Astrocyte (in vitro differentiated cells and primary cell): ENCODE measurements at regions not wholly inside any gene's neighbourhood (a gene's known extent, or its start where the extent isn't known, plus 50 kb on each side); places are given as distances from the start of the nearest gene placed in this dataset.

Experiments
- DNase-seq: peaks from one replicate; pipeline ENCODE4 v3.0.0-alpha.2; 2010; ENCODE audit warnings: low read depth
- FAIRE-seq: peaks from 2 replicates; lab custom pipeline; 2011; peaks lifted over from hg19 to GRCh38; lab: Jason Lieb, UNC
- H2AFZ ChIP-seq: 2 replicates; pipeline ENCODE4 v1.6.0; 2012; ENCODE audit warnings: low read depth, low read length, inconsistent platforms
- H3K27ac ChIP-seq: 2 replicates; pipeline ENCODE4 v1.5.1; 2011; ENCODE audit warnings: low read depth, low read length, inconsistent platforms
- H3K27me3 ChIP-seq: 2 replicates; pipeline ENCODE4 v1.6.0; 2011; ENCODE audit warnings: low read length, inconsistent platforms; ENCODE audit not compliant: insufficient read depth
- H3K36me3 ChIP-seq: 2 replicates; pipeline ENCODE4 v1.5.1; 2011; ENCODE audit warnings: low read length, inconsistent platforms; ENCODE audit not compliant: insufficient read depth
- H3K4me1 ChIP-seq: 2 replicates; pipeline ENCODE4 v1.5.1; 2011; ENCODE audit warnings: low read length, inconsistent platforms; ENCODE audit not compliant: insufficient read depth
- H3K4me2 ChIP-seq: 2 replicates; pipeline ENCODE4 v1.6.0; 2012; ENCODE audit warnings: low read length, inconsistent platforms
- H3K4me3 ChIP-seq: 2 replicates; pipeline ENCODE4 v1.5.1; 2011; ENCODE audit warnings: low read depth, mild to moderate bottlenecking, low read length, inconsistent platforms; ENCODE audit not compliant: insufficient read depth
- H3K79me2 ChIP-seq: 2 replicates; pipeline ENCODE4 v1.6.0; 2012; ENCODE audit warnings: mild to moderate bottlenecking, low read length, inconsistent platforms; ENCODE audit not compliant: insufficient read depth
- H3K9ac ChIP-seq: 2 replicates; pipeline ENCODE4 v1.6.0; 2012; ENCODE audit warnings: mild to moderate bottlenecking, low read length, inconsistent platforms
- H3K9me3 ChIP-seq: 2 replicates; pipeline ENCODE4 v1.5.1; 2012; ENCODE audit warnings: low read depth, mild to moderate bottlenecking, low read length, inconsistent platforms; ENCODE audit not compliant: insufficient read depth
- H4K20me1 ChIP-seq: 2 replicates; pipeline ENCODE4 v1.6.0; 2012; ENCODE audit warnings: low read length, inconsistent platforms; ENCODE audit not compliant: insufficient read depth
- H3K27ac Mint-ChIP-seq: one replicate; pipeline ENCODE4 v1.8.0; 2021; ENCODE audit warnings: mild to moderate bottlenecking, mixed read lengths; ENCODE audit not compliant: unreplicated experiment
- H3K27me3 Mint-ChIP-seq: one replicate; pipeline ENCODE4 v1.8.0; 2021; ENCODE audit warnings: low read depth, mixed read lengths; ENCODE audit not compliant: unreplicated experiment
- H3K36me3 Mint-ChIP-seq: one replicate; pipeline ENCODE4 v1.8.0; 2021; ENCODE audit warnings: low read depth, mixed read lengths; ENCODE audit not compliant: unreplicated experiment
- H3K4me1 Mint-ChIP-seq: one replicate; pipeline ENCODE4 v1.8.0; 2021; ENCODE audit warnings: low read depth, mixed read lengths; ENCODE audit not compliant: unreplicated experiment
- H3K4me3 Mint-ChIP-seq: one replicate; pipeline ENCODE4 v1.8.0; 2021; ENCODE audit warnings: mild to moderate bottlenecking, moderate library complexity, mixed read lengths; ENCODE audit not compliant: unreplicated experiment
- H3K9me3 Mint-ChIP-seq: one replicate; pipeline ENCODE4 v1.8.0; 2021; ENCODE audit warnings: mild to moderate bottlenecking, mixed read lengths; ENCODE audit not compliant: unreplicated experiment
- EZH2 ChIP-seq: IDR thresholded peaks from 2 replicates; pipeline ENCODE4 v1.6.1; 2012; ENCODE audit warnings: mild to moderate bottlenecking, low read length, inconsistent platforms; ENCODE audit not compliant: insufficient read depth
- TF ChIP-seq, protein P1 (sequence below): IDR thresholded peaks from 2 replicates; pipeline ENCODE4 v1.5.1; 2011; ENCODE audit warnings: low read depth, mild to moderate bottlenecking, inconsistent platforms, low read length, moderate library complexity; ENCODE audit not compliant: insufficient read depth

DNA sequence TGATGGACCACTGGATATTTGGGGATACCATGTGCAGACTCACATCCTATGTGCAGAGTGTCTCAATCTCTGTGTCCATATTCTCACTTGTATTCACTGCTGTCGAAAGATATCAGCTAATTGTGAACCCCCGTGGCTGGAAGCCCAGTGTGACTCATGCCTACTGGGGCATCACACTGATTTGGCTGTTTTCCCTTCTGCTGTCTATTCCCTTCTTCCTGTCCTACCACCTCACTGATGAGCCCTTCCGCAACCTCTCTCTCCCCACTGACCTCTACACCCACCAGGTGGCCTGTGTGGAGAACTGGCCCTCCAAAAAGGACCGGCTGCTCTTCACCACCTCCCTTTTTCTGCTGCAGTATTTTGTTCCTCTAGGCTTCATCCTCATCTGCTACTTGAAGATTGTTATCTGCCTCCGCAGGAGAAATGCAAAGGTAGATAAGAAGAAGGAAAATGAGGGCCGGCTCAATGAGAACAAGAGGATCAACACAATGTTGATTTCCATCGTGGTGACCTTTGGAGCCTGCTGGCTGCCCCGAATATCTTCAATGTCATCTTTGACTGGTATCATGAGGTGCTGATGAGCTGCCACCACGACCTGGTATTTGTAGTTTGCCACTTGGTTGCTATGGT, 54.5 kb upstream of the HNRNPA0 start:
- Histone ChIP-seq H3K4me1 (no peaks in the 10 kb centered on the region), H4K20me1 (no peaks in the 10 kb centered on the region), H2AFZ (no peak overlapping the region), H3K9ac (no peak overlapping the region), H3K27me3 (peaks cover 2% of the 10 kb centered on the region), H3K79me2 (no peaks in the 10 kb centered on the region), H3K9me3 (peaks cover 4% of the 10 kb centered on the region), H3K27ac (no peak overlapping the region), H3K4me2 (no peak overlapping the region), H3K36me3 (no peaks in the 10 kb centered on the region), H3K4me3 (no peak overlapping the region)
- DNase-seq = peak; percentile 7
- no peaks in the 10 kb centered on the region for H3K4me1 Mint-ChIP-seq
- H3K27me3 Mint-ChIP-seq = peaks cover 2% of the 10 kb centered on the region
- no peaks in the 10 kb centered on the region for H3K36me3 Mint-ChIP-seq
- no peak overlapping the region for H3K4me3 Mint-ChIP-seq
- no peak overlapping the region for H3K27ac Mint-ChIP-seq
- FAIRE-seq = no peak
- no peaks in the 10 kb centered on the region for H3K9me3 Mint-ChIP-seq
- no peak for TF ChIP-seq EZH2
- TF ChIP-seq, protein P1, sequence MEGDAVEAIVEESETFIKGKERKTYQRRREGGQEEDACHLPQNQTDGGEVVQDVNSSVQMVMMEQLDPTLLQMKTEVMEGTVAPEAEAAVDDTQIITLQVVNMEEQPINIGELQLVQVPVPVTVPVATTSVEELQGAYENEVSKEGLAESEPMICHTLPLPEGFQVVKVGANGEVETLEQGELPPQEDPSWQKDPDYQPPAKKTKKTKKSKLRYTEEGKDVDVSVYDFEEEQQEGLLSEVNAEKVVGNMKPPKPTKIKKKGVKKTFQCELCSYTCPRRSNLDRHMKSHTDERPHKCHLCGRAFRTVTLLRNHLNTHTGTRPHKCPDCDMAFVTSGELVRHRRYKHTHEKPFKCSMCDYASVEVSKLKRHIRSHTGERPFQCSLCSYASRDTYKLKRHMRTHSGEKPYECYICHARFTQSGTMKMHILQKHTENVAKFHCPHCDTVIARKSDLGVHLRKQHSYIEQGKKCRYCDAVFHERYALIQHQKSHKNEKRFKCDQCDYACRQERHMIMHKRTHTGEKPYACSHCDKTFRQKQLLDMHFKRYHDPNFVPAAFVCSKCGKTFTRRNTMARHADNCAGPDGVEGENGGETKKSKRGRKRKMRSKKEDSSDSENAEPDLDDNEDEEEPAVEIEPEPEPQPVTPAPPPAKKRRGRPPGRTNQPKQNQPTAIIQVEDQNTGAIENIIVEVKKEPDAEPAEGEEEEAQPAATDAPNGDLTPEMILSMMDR = no peak

DNA sequence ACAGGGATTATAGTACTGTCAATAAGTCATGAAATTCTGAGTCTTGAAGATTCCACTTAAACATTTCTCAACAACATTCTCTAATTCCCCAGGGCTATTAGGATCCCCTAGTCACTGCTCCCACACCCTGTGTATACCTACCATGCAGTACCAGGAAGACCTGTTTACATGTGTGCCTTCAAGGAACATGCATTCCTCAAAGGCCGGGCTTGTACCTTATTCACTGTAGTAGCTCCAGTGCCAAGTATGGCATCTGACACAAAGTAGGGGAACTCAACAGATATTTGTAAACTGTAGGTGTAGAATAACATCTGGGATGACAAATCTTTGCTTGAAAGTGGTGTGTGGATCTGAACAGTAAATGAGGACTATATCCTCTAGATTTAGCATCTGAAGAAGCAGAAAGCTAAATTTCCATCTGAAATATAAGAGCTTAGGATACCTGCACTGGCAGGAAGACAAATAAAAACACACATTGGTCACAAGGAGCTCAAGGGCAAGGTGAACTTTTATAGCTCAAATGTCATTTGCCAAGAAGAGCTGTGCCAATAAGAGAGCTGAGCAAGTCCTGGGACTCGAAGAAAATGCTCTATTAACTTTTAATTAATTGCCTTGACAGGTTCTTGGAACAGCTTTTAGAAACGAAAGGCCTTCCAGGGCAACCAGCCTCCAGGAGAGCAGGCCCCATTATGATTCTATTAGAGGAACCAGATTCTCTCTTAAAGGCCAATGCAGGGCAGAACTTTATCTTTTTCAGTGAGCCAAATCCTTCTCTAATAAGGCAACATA, 52.3 kb upstream of the MYOT start:
- Histone ChIP-seq H3K4me3 (no peak overlapping the region), H3K27ac (no peak overlapping the region), H3K79me2 (no peaks in the 10 kb centered on the region), H2AFZ (no peak overlapping the region), H3K36me3 (no peaks in the 10 kb centered on the region), H3K9ac (no peak overlapping the region), H3K4me1 (no peaks in the 10 kb centered on the region), H3K4me2 (no peak overlapping the region), H4K20me1 (no peaks in the 10 kb centered on the region), H3K9me3 (peaks cover 4% of the 10 kb centered on the region), H3K27me3 (peaks cover 7% of the 10 kb centered on the region)
- no peak for FAIRE-seq
- H3K36me3 Mint-ChIP-seq = no peaks in the 10 kb centered on the region
- TF ChIP-seq EZH2 = no peak
- TF ChIP-seq, protein P1 = no peak
- H3K4me3 Mint-ChIP-seq = no peak overlapping the region
- no peaks in the 10 kb centered on the region for H3K4me1 Mint-ChIP-seq
- peak; percentile 20 for DNase-seq
- H3K27me3 Mint-ChIP-seq = peaks cover 7% of the 10 kb centered on the region
- H3K9me3 Mint-ChIP-seq = no peaks in the 10 kb centered on the region
- no peak overlapping the region for H3K27ac Mint-ChIP-seq
